ENCODE measurements at regions not wholly inside any gene's neighbourhood (a gene's known extent, or its start where the extent isn't known, plus 50 kb on each side); places are given as distances from the start of the nearest gene placed in this dataset.

DNA sequence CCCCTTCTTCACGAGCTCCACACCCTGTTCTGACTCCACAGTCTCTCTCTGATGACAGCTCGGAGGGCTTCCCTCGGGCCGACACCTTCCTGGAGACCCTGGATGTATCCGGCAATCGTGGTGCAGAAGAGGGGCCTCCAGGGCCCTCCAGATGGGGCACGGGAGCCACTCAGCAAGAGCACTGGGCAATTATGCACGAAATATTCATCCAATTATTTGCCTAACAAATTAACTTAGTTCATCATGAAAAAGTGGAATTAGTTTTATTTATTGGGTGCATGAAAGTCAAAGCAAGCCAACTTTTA is 277.3 kb upstream of the HDAC4 start:
- Histone ChIP-seq H3K4me3 (ENCODE audit: low read depth in 1 of 3, low read length in 3 of 3) (no peak overlapping the region), H3K4me1 (ENCODE audit: control insufficient read depth in 4 of 4, insufficient read depth in 4 of 4, low read length in 3 of 4) (no peaks in the 10 kb centered on the region), H3K27me3 (ENCODE audit: control insufficient read depth in 4 of 4, insufficient read depth in 4 of 4, low read length in 3 of 4) (peaks cover 0 to 3% (median 0%) of the 10 kb centered on the region in 4 donors), H3K9ac (ENCODE audit: low read depth in 1 of 2, low read length in 2 of 2) (no peak overlapping the region), H3K36me3 (ENCODE audit: control insufficient read depth in 4 of 4, insufficient read depth in 3 of 4, low read depth in 1 of 4, low read length in 3 of 4) (no peaks in the 10 kb centered on the region), H3K27ac (ENCODE audit: low read depth in 1 of 2, low read length in 2 of 2) (no peak overlapping the region), H3K9me3 (ENCODE audit: control insufficient read depth in 4 of 4, low read length in 3 of 4) (peaks cover 0 to 1% (median 0%) of the 10 kb centered on the region in 4 donors)
- DNase-seq (ENCODE audit: low spot score), result peak; percentile 16
- 84% methylated on average over 8 of the region's 8 CpGs for WGBS
- no peak for TF ChIP-seq NR2F2 (IDR thresholded peaks at IDR 0.05)
- no peak for TF ChIP-seq JUND (IDR thresholded peaks at IDR 0.05)
- no peak for TF ChIP-seq FOXA2 (IDR thresholded peaks at IDR 0.05)
- TF ChIP-seq, protein P1, sequence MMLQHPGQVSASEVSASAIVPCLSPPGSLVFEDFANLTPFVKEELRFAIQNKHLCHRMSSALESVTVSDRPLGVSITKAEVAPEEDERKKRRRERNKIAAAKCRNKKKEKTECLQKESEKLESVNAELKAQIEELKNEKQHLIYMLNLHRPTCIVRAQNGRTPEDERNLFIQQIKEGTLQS (IDR thresholded peaks at IDR 0.05), result no peak
- no peak for TF ChIP-seq RAD21 (IDR thresholded peaks at IDR 0.05)
- TF ChIP-seq, protein P2, sequence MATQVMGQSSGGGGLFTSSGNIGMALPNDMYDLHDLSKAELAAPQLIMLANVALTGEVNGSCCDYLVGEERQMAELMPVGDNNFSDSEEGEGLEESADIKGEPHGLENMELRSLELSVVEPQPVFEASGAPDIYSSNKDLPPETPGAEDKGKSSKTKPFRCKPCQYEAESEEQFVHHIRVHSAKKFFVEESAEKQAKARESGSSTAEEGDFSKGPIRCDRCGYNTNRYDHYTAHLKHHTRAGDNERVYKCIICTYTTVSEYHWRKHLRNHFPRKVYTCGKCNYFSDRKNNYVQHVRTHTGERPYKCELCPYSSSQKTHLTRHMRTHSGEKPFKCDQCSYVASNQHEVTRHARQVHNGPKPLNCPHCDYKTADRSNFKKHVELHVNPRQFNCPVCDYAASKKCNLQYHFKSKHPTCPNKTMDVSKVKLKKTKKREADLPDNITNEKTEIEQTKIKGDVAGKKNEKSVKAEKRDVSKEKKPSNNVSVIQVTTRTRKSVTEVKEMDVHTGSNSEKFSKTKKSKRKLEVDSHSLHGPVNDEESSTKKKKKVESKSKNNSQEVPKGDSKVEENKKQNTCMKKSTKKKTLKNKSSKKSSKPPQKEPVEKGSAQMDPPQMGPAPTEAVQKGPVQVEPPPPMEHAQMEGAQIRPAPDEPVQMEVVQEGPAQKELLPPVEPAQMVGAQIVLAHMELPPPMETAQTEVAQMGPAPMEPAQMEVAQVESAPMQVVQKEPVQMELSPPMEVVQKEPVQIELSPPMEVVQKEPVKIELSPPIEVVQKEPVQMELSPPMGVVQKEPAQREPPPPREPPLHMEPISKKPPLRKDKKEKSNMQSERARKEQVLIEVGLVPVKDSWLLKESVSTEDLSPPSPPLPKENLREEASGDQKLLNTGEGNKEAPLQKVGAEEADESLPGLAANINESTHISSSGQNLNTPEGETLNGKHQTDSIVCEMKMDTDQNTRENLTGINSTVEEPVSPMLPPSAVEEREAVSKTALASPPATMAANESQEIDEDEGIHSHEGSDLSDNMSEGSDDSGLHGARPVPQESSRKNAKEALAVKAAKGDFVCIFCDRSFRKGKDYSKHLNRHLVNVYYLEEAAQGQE (IDR thresholded peaks at IDR 0.05), result no peak
- TF ChIP-seq, protein P3, sequence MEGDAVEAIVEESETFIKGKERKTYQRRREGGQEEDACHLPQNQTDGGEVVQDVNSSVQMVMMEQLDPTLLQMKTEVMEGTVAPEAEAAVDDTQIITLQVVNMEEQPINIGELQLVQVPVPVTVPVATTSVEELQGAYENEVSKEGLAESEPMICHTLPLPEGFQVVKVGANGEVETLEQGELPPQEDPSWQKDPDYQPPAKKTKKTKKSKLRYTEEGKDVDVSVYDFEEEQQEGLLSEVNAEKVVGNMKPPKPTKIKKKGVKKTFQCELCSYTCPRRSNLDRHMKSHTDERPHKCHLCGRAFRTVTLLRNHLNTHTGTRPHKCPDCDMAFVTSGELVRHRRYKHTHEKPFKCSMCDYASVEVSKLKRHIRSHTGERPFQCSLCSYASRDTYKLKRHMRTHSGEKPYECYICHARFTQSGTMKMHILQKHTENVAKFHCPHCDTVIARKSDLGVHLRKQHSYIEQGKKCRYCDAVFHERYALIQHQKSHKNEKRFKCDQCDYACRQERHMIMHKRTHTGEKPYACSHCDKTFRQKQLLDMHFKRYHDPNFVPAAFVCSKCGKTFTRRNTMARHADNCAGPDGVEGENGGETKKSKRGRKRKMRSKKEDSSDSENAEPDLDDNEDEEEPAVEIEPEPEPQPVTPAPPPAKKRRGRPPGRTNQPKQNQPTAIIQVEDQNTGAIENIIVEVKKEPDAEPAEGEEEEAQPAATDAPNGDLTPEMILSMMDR (IDR thresholded peaks at IDR 0.05; ENCODE audit: low read depth, low read length, missing input control), result no peak
- no peak for TF ChIP-seq EGR1 (IDR thresholded peaks at IDR 0.05; ENCODE audit: low read depth in 2 of 2)
- no peak for TF ChIP-seq HNF4G (IDR thresholded peaks at IDR 0.05)
- no peak for TF ChIP-seq RXRA (IDR thresholded peaks at IDR 0.05)
- TF ChIP-seq HNF4A (conservative IDR thresholded peaks at IDR 0.05), result no peak
- no peak for TF ChIP-seq FOXA1 (IDR thresholded peaks at IDR 0.05)
- TF ChIP-seq TAF1 (conservative IDR thresholded peaks at IDR 0.05), result no peak
- TF ChIP-seq, protein P4, sequence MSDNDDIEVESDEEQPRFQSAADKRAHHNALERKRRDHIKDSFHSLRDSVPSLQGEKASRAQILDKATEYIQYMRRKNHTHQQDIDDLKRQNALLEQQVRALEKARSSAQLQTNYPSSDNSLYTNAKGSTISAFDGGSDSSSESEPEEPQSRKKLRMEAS (IDR thresholded peaks at IDR 0.05), result no peak
- TF ChIP-seq YY1 (IDR thresholded peaks at IDR 0.05), result no peak
- TF ChIP-seq SP1 (IDR thresholded peaks at IDR 0.05), result no peak
- TF ChIP-seq GABPA (IDR thresholded peaks at IDR 0.05 in 1 of 2, conservative IDR thresholded peaks at IDR 0.05 in 1 of 2), result no peak
- TF ChIP-seq, protein P5, sequence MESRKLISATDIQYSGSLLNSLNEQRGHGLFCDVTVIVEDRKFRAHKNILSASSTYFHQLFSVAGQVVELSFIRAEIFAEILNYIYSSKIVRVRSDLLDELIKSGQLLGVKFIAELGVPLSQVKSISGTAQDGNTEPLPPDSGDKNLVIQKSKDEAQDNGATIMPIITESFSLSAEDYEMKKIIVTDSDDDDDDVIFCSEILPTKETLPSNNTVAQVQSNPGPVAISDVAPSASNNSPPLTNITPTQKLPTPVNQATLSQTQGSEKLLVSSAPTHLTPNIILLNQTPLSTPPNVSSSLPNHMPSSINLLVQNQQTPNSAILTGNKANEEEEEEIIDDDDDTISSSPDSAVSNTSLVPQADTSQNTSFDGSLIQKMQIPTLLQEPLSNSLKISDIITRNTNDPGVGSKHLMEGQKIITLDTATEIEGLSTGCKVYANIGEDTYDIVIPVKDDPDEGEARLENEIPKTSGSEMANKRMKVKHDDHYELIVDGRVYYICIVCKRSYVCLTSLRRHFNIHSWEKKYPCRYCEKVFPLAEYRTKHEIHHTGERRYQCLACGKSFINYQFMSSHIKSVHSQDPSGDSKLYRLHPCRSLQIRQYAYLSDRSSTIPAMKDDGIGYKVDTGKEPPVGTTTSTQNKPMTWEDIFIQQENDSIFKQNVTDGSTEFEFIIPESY (IDR thresholded peaks at IDR 0.05), result no peak

Data from liver (tissue), 8 donors.